ENCODE measurements at regions not wholly inside any gene's neighbourhood (a gene's known extent, or its start where the extent isn't known, plus 50 kb on each side); places are given as distances from the start of the nearest gene placed in this dataset.

GRCh38 chr21:43351501-43352153 is 75.3 kb downstream of the SIK1 start:
- 0 out of 6 replicates have a peak, but pooled peaks of 1 of the 2 experiments have one; percentile 9 for ATAC-seq
- POLR2A ChIA-PET = no interaction called here
- peak overlapping the region; percentile 14 to 67; a peak in 2 of 6 replicates for H3K27ac ChIP-seq
- FAIRE-seq = no peak
- no peaks in the 10 kb centered on the region for H3K9me3 ChIP-seq
- TF ChIP-seq KDM1A (IDR thresholded peaks at IDR 0.05; ENCODE audit: low read depth) = no peak
- no peak for TF ChIP-seq RARB (CRISPR knock-in tag; IDR thresholded peaks at IDR 0.05)
- TF ChIP-seq ESRRA (IDR thresholded peaks at IDR 0.05; ENCODE audit: borderline replicate concordance, low read length) = no peak
- no peak for TF ChIP-seq KDM5A (IDR thresholded peaks at IDR 0.05)
- TF ChIP-seq JUNB (IDR thresholded peaks at IDR 0.05) = no peak
- no peak for TF ChIP-seq MAX (IDR thresholded peaks at IDR 0.05)
- TF ChIP-seq PBX3 (IDR thresholded peaks at IDR 0.05) = no peak
- no peak for TF ChIP-seq CBX2 (IDR thresholded peaks at IDR 0.05; ENCODE audit: borderline replicate concordance, low read depth)
- no peak for TF ChIP-seq MYC (IDR thresholded peaks at IDR 0.05; ENCODE audit: borderline replicate concordance, low read length)
- no peak for TF ChIP-seq RAD21 (conservative IDR thresholded peaks at IDR 0.05 in 1 of 2, IDR thresholded peaks at IDR 0.05 in 1 of 2)
- TF ChIP-seq E2F6 (IDR thresholded peaks at IDR 0.05; ENCODE audit: borderline replicate concordance, low read depth) = no peak
- TF ChIP-seq BCL3 (IDR thresholded peaks at IDR 0.05) = no peak
- TF ChIP-seq ZFP36 (IDR thresholded peaks at IDR 0.05; ENCODE audit: borderline replicate concordance, partially characterized antibody) = no peak
- TF ChIP-seq HEYL (CRISPR knock-in tag; IDR thresholded peaks at IDR 0.05) = no peak
- TF ChIP-seq EHMT2 (IDR thresholded peaks at IDR 0.05; ENCODE audit: low read depth) = no peak
- TF ChIP-seq RFX5 (IDR thresholded peaks at IDR 0.05) = no peak
- TF ChIP-seq NPAS2 (CRISPR knock-in tag; IDR thresholded peaks at IDR 0.05; ENCODE audit: borderline replicate concordance) = no peak
- no peak for TF ChIP-seq NFE2L2 (conservative IDR thresholded peaks at IDR 0.05; ENCODE audit: low read length)
- TF ChIP-seq FOSB (CRISPR knock-in tag; IDR thresholded peaks at IDR 0.05) = no peak
- no peak for TF ChIP-seq MAFK (IDR thresholded peaks at IDR 0.05; ENCODE audit: partially characterized antibody)
- CTCF ChIA-PET = interaction anchor here (2.0 kb wide), 1 partner anchor 8 kb away, joined by 5 read pairs; no protein-coding TSS in a partner anchor
- no peak overlapping the region for H3K4me2 ChIP-seq
- WGBS (ENCODE audit: missing lambda C conversion rate) = 75% methylated on average over 13 of the region's 13 CpGs
- no peak for DNase-seq (ENCODE audit: low read depth in 1 of 2, low spot score in 1 of 2)
- H3K4me3 ChIP-seq = no peak overlapping the region
- no peaks in the 10 kb centered on the region; the same call in 1 of the 3 replicates for H3K4me1 ChIP-seq

GRCh38 chr21:43349644-43350043 is 77.3 kb downstream of the SIK1 start:
- TF ChIP-seq RARB (CRISPR knock-in tag; IDR thresholded peaks at IDR 0.05) = no peak
- TF ChIP-seq HEYL (CRISPR knock-in tag; IDR thresholded peaks at IDR 0.05) = no peak
- TF ChIP-seq JUN (IDR thresholded peaks at IDR 0.05) = no peak
- no peak for TF ChIP-seq HOXA7 (CRISPR knock-in tag; IDR thresholded peaks at IDR 0.05)
- TF ChIP-seq ZNF302 (CRISPR knock-in tag; IDR thresholded peaks at IDR 0.05) = no peak
- no peak for TF ChIP-seq ATOH8 (CRISPR knock-in tag; IDR thresholded peaks at IDR 0.05; ENCODE audit: low read depth)
- TF ChIP-seq HES2 (IDR thresholded peaks at IDR 0.05) = no peak
- TF ChIP-seq CHD2 (IDR thresholded peaks at IDR 0.05; ENCODE audit: low read length, partially characterized antibody) = no peak
- no peak for TF ChIP-seq NPAS2 (CRISPR knock-in tag; IDR thresholded peaks at IDR 0.05; ENCODE audit: borderline replicate concordance)
- TF ChIP-seq CHD4 (IDR thresholded peaks at IDR 0.05; ENCODE audit: borderline replicate concordance) = no peak
- TF ChIP-seq PBX3 (IDR thresholded peaks at IDR 0.05) = no peak
- TF ChIP-seq HOXB5 (CRISPR knock-in tag; IDR thresholded peaks at IDR 0.05) = no peak
- TF ChIP-seq CBX2 (IDR thresholded peaks at IDR 0.05; ENCODE audit: borderline replicate concordance, low read depth) = no peak
- CTCF ChIA-PET = no interaction called here
- peaks cover 20% of the 10 kb centered on the region for H3K4me1 ChIP-seq
- no peak overlapping the region for H3K4me2 ChIP-seq
- peak overlapping the region; percentile 30 to 100; a peak in 4 of 6 replicates for H3K27ac ChIP-seq
- 87% methylated on average over 9 of the region's 9 CpGs for WGBS (ENCODE audit: missing lambda C conversion rate)
- no peaks in the 10 kb centered on the region for H3K9me3 ChIP-seq
- POLR2A ChIA-PET = no interaction called here
- DNase-seq (ENCODE audit: low read depth in 1 of 2, low spot score in 1 of 2) (no peak), FAIRE-seq (no peak), ATAC-seq (no peak)
- H3K4me3 ChIP-seq = no peak overlapping the region
